Osteoblast (primary cell): ENCODE measurements at regions not wholly inside any gene's neighbourhood (a gene's known extent, or its start where the extent isn't known, plus 50 kb on each side); places are given as distances from the start of the nearest gene placed in this dataset.

Experiments
- DNase-seq: peaks from one replicate; pipeline ENCODE4 v3.0.0; 2011; ENCODE audit warnings: low spot score, mixed read lengths; ENCODE audit not compliant: insufficient read length; ENCODE audit errors: missing footprints
- H2AFZ ChIP-seq: 2 replicates; pipeline ENCODE4 v1.6.0; 2011; ENCODE audit warnings: mild to moderate bottlenecking, low read length
- H3K27ac ChIP-seq: 2 replicates; pipeline ENCODE4 v1.5.1; 2011; ENCODE audit warnings: mild to moderate bottlenecking, low read depth, low read length, moderate library complexity
- H3K27me3 ChIP-seq: 2 replicates; pipeline ENCODE4 v1.6.0; 2012; ENCODE audit warnings: mild to moderate bottlenecking, control low read depth, inconsistent platforms, low read length, moderate library complexity; ENCODE audit not compliant: insufficient read depth
- H3K36me3 ChIP-seq: 2 replicates; pipeline ENCODE4 v1.5.1; 2011; ENCODE audit warnings: mild to moderate bottlenecking, low read length, control low read depth, moderate library complexity; ENCODE audit not compliant: insufficient read depth
- H3K4me1 ChIP-seq: 2 replicates; pipeline ENCODE4 v1.5.1; 2011; ENCODE audit warnings: mild to moderate bottlenecking, low read length, control low read depth, moderate library complexity; ENCODE audit not compliant: insufficient read depth
- H3K4me2 ChIP-seq: 2 replicates; pipeline ENCODE4 v1.6.0; 2011; ENCODE audit warnings: mild to moderate bottlenecking, low read length; ENCODE audit not compliant: insufficient read depth
- H3K4me3 ChIP-seq: fragments of 200-600 bp; sonication (generic); 3 replicates; pipeline ENCODE4 v1.5.1; 2012; ENCODE audit warnings: mild to moderate bottlenecking, low read length, inconsistent platforms; ENCODE audit not compliant: insufficient read depth
- H3K79me2 ChIP-seq: 2 replicates; pipeline ENCODE4 v1.6.0; 2012; ENCODE audit warnings: mild to moderate bottlenecking, low read length, control low read depth, inconsistent platforms; ENCODE audit not compliant: insufficient read depth
- H3K9me3 ChIP-seq: 2 replicates; pipeline ENCODE4 v1.5.1; 2011; ENCODE audit warnings: low read depth, low read length, control low read depth
- H4K20me1 ChIP-seq: 2 replicates; pipeline ENCODE4 v1.6.0; 2012; ENCODE audit warnings: mild to moderate bottlenecking, low read length, control low read depth; ENCODE audit not compliant: insufficient read depth
- TF ChIP-seq, protein P1 (sequence below): IDR thresholded peaks from 2 replicates; pipeline ENCODE4 v1.5.1; 2011; ENCODE audit warnings: mild to moderate bottlenecking, low read depth, low read length, moderate library complexity; ENCODE audit errors: extremely low read depth

GRCh38 chr15:62709261-62709660 lies 333.3 kb upstream of the TPM1 start:
- no peaks in the 10 kb centered on the region for H3K79me2 ChIP-seq
- TF ChIP-seq, protein P1, sequence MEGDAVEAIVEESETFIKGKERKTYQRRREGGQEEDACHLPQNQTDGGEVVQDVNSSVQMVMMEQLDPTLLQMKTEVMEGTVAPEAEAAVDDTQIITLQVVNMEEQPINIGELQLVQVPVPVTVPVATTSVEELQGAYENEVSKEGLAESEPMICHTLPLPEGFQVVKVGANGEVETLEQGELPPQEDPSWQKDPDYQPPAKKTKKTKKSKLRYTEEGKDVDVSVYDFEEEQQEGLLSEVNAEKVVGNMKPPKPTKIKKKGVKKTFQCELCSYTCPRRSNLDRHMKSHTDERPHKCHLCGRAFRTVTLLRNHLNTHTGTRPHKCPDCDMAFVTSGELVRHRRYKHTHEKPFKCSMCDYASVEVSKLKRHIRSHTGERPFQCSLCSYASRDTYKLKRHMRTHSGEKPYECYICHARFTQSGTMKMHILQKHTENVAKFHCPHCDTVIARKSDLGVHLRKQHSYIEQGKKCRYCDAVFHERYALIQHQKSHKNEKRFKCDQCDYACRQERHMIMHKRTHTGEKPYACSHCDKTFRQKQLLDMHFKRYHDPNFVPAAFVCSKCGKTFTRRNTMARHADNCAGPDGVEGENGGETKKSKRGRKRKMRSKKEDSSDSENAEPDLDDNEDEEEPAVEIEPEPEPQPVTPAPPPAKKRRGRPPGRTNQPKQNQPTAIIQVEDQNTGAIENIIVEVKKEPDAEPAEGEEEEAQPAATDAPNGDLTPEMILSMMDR = no peak
- H4K20me1 ChIP-seq = no peaks in the 10 kb centered on the region
- DNase-seq = no peak
- H3K36me3 ChIP-seq = peaks cover 6% of the 10 kb centered on the region
- no peak overlapping the region for H3K4me3 ChIP-seq
- no peaks in the 10 kb centered on the region for H3K9me3 ChIP-seq
- no peak overlapping the region for H3K4me2 ChIP-seq
- H3K4me1 ChIP-seq = no peaks in the 10 kb centered on the region
- H3K27ac ChIP-seq = no peak overlapping the region
- no peaks in the 10 kb centered on the region for H3K27me3 ChIP-seq
- no peak overlapping the region for H2AFZ ChIP-seq

- Histone ChIP-seq H2AFZ (no peak overlapping the region), H4K20me1 (no peaks in the 10 kb centered on the region), H3K36me3 (peaks cover 7% of the 10 kb centered on the region), H3K27ac (no peak overlapping the region), H3K79me2 (no peaks in the 10 kb centered on the region), H3K27me3 (no peaks in the 10 kb centered on the region), H3K4me2 (no peak overlapping the region), H3K9me3 (no peaks in the 10 kb centered on the region), H3K4me1 (no peaks in the 10 kb centered on the region), H3K4me3 (no peak overlapping the region)
- DNase-seq = no peak
- TF ChIP-seq, protein P1 = no peak
Measured at GRCh38 chr15:62711691-62712454, 330.7 kb upstream of the TPM1 start.

DNA sequence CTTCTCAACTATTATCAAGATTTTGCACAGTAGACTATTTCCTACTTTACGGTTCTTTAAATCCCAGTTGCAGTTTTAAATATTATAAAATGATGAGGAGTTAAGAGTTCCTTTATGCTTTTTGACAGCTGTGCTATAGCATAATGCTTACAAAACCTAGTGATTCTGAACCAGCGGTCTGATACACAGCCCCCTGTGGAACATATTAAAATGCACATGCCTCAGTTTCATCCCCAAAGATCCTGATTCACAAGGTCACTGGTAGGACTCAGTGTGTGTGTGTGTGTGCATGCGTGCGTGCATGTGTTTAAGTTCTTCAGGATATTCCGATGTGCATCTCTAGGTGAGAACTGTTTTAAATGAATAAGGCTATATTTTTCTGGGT lies 330.1 kb upstream of the TPM1 start:
- Histone ChIP-seq H3K79me2 (no peaks in the 10 kb centered on the region), H2AFZ (no peak overlapping the region), H4K20me1 (no peaks in the 10 kb centered on the region), H3K4me3 (no peak overlapping the region), H3K4me2 (no peak overlapping the region), H3K9me3 (no peaks in the 10 kb centered on the region), H3K36me3 (peaks cover 10% of the 10 kb centered on the region), H3K27me3 (no peaks in the 10 kb centered on the region), H3K27ac (no peak overlapping the region), H3K4me1 (no peaks in the 10 kb centered on the region)
- DNase-seq = no peak
- TF ChIP-seq, protein P1 = no peak

GRCh38 chr15:62715946-62716345 lies 326.6 kb upstream of the TPM1 start:
- H3K4me2 ChIP-seq = no peak overlapping the region
- no peak overlapping the region for H3K4me3 ChIP-seq
- no peaks in the 10 kb centered on the region for H3K27me3 ChIP-seq
- peaks cover 13% of the 10 kb centered on the region for H3K4me1 ChIP-seq
- H3K36me3 ChIP-seq = peaks cover 16% of the 10 kb centered on the region
- H3K79me2 ChIP-seq = no peaks in the 10 kb centered on the region
- H4K20me1 ChIP-seq = no peaks in the 10 kb centered on the region
- DNase-seq = no peak
- no peak overlapping the region for H3K27ac ChIP-seq
- no peaks in the 10 kb centered on the region for H3K9me3 ChIP-seq
- TF ChIP-seq, protein P1 = no peak
- H2AFZ ChIP-seq = no peak overlapping the region
